HEK293T (cell line): ENCODE measurements at regions not wholly inside any gene's neighbourhood (a gene's known extent, or its start where the extent isn't known, plus 50 kb on each side); places are given as distances from the start of the nearest gene placed in this dataset.

Experiments
- BHLHE40 ChIP-seq: fragments of 450-650 bp; IDR thresholded peaks from 2 replicates; pipeline ENCODE4 v1.6.1; 2016; ENCODE audit warnings: mild to moderate bottlenecking, moderate library complexity, borderline replicate concordance
- FOXA1 ChIP-seq: fragments of 450-650 bp; IDR thresholded peaks from 2 replicates; pipeline ENCODE4 v1.6.1; 2016; ENCODE audit warnings: mild to moderate bottlenecking
- NFRKB ChIP-seq: fragments of 450-650 bp; IDR thresholded peaks from 2 replicates; pipeline ENCODE4 v1.6.1; 2016; ENCODE audit warnings: mild to moderate bottlenecking, moderate library complexity
- SP1 ChIP-seq: fragments of 450-650 bp; IDR thresholded peaks from 2 replicates; pipeline ENCODE4 v1.6.1; 2017

DNA sequence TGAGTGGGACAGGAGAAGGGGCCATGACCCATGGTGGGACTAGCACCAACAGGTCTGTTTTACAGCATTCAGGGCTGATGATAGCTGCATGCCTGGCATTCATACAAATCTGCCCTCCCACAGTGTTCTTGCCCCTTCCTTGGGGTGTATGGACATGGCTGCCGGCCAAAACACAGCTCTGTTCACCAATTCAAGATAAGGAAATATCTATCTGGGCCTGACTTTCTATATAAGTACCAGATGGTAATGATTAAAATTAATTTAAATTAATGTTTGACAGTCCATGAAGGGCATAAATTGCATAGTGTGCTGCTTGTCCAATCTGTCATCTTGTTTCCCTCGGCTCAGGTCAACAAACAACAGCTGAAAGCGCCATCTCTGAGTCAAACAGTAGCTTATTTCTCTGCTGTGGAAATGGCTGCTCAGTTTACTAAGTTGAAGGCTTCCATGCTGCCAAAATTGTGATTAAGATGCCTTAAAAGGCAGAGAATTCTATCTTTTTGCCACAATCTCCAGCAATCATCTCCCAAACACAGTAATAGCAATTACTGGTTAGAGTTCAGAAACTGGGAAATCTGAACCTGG is 67.0 kb upstream of the TSPAN7 start:
- no peak for TF ChIP-seq BHLHE40
- no peak for TF ChIP-seq SP1
- no peak for TF ChIP-seq NFRKB
- TF ChIP-seq FOXA1, result no peak
